NB4 (cell line): ENCODE measurements at regions not wholly inside any gene's neighbourhood (a gene's known extent, or its start where the extent isn't known, plus 50 kb on each side); places are given as distances from the start of the nearest gene placed in this dataset.

Experiments used
- MYC ChIP-seq: IDR thresholded peaks from 2 replicates; pipeline ENCODE4 v1.6.1; 2011; ENCODE audit warnings: low read depth, low read length
- POLR2A ChIP-seq: IDR thresholded peaks from 2 replicates; pipeline ENCODE4 v1.6.1; 2011; ENCODE audit warnings: mild to moderate bottlenecking; ENCODE audit not compliant: insufficient read length; ENCODE audit errors: extremely low read depth
- TF ChIP-seq, protein P1 (sequence below): IDR thresholded peaks from one replicate; pipeline ENCODE4 v1.5.1; 2012; ENCODE audit warnings: low read depth, low read length
- TF ChIP-seq, protein P2 (sequence below): IDR thresholded peaks from 2 replicates; pipeline ENCODE4 v1.6.1; 2011; ENCODE audit warnings: low read depth, low read length

DNA sequence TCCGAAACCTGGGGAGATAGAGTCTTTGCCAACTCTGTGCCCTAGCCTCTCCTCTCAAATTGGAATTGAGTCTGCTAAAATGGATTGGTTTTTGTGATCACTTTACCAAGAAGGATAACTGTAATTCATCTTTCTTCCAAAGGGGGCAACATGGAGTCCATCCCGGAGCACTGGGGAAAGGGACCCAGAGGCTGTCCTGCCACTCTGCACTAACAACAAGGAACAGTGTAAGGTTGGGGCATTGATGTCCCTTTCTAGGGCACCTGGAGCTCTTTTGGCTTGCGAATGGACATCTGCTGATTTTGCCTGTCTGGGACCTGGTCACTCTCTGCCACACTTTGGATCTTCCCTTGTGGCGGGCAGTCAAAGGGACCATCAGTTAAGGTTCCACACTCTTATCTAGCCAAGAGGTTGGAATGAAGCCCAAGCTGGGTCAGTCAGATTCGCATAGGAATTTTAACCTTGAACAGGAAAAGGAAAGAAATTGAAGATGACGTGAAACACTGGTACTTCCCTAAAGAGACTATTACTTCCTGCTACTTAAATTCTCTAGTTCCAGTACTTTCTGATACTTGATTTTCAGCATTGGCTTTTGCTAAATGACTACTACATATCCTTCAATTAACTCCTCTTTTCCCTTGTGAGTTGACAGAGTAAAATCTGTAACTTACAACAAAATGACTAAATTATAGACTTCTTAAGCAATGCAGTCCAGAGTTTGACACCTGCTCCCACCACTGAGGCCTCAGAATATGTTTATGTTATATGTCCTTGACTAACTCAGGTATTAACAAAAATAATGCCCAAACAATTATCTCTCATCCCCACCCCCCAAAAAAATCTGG is 64.7 kb upstream of the KLF7 start:
- TF ChIP-seq, protein P1, sequence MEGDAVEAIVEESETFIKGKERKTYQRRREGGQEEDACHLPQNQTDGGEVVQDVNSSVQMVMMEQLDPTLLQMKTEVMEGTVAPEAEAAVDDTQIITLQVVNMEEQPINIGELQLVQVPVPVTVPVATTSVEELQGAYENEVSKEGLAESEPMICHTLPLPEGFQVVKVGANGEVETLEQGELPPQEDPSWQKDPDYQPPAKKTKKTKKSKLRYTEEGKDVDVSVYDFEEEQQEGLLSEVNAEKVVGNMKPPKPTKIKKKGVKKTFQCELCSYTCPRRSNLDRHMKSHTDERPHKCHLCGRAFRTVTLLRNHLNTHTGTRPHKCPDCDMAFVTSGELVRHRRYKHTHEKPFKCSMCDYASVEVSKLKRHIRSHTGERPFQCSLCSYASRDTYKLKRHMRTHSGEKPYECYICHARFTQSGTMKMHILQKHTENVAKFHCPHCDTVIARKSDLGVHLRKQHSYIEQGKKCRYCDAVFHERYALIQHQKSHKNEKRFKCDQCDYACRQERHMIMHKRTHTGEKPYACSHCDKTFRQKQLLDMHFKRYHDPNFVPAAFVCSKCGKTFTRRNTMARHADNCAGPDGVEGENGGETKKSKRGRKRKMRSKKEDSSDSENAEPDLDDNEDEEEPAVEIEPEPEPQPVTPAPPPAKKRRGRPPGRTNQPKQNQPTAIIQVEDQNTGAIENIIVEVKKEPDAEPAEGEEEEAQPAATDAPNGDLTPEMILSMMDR: peak; percentile 62
- TF ChIP-seq, protein P2, sequence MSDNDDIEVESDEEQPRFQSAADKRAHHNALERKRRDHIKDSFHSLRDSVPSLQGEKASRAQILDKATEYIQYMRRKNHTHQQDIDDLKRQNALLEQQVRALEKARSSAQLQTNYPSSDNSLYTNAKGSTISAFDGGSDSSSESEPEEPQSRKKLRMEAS: no peak
- TF ChIP-seq POLR2A: no peak
- TF ChIP-seq MYC: no peak
